OCI-LY7 (cell line): ENCODE measurements at regions not wholly inside any gene's neighbourhood (a gene's known extent, or its start where the extent isn't known, plus 50 kb on each side); places are given as distances from the start of the nearest gene placed in this dataset.

ENCODE experiments used
- BruUV-seq: library from RNA; stranded (reverse); fragments of 400-500 nt; replicated peaks from 2 replicates; lab custom pipeline; 2021; lab: Mats Ljungman, UMichigan
- CTCF ChIA-PET: fragments of 300-600 bp; sonication (Branson Sonifier 250); formaldehyde crosslinking; loops from one replicate; lab custom pipeline; 2022; ENCODE audit warnings: antibody characterized with exemption; ENCODE audit not compliant: unreplicated experiment; lab: Charles Lee
- POLR2A ChIA-PET: fragments of 300-600 bp; sonication (Branson Sonifier 250); formaldehyde crosslinking; loops from one replicate; lab custom pipeline; 2022; ENCODE audit warnings: antibody characterized with exemption; lab: Charles Lee
- DNase-seq: peaks from one replicate; pipeline ENCODE4 v3.0.0-alpha.2; 2015; ENCODE audit warnings: low spot score
- H2AFZ ChIP-seq: fragments of 200-600 bp; sonication (generic), shearing (Covaris generic); 2 replicates; pipeline ENCODE4 v1.6.1; 2014; ENCODE audit warnings: mild to moderate bottlenecking, antibody characterized with exemption, low read length, moderate library complexity
- H3K27ac ChIP-seq: fragments of 200-600 bp; sonication (generic); 2 replicates; pipeline ENCODE4 v1.5.1; 2014; ENCODE audit warnings: mixed run types, low read depth, mild to moderate bottlenecking, moderate library complexity, low read length, inconsistent platforms; ENCODE audit not compliant: poor library complexity, severe bottlenecking
- H3K36me3 ChIP-seq: fragments of 200-600 bp; sonication (generic); 2 replicates; pipeline ENCODE4 v1.6.1; 2014; ENCODE audit warnings: mild to moderate bottlenecking, antibody characterized with exemption, low read length, moderate library complexity, mixed read lengths; ENCODE audit not compliant: insufficient read depth
- H3K4me1 ChIP-seq: fragments of 200-600 bp; sonication (generic); 2 replicates; pipeline ENCODE4 v1.5.1; 2014; ENCODE audit warnings: mild to moderate bottlenecking, low read length; ENCODE audit not compliant: insufficient read depth, poor library complexity, severe bottlenecking
- H3K4me2 ChIP-seq: fragments of 200-600 bp; sonication (generic); 2 replicates; pipeline ENCODE4 v1.6.1; 2014; ENCODE audit warnings: mild to moderate bottlenecking, low read length
- H3K4me3 ChIP-seq: fragments of 200-600 bp; sonication (generic); 2 replicates; pipeline ENCODE4 v1.5.1; 2014; ENCODE audit warnings: mild to moderate bottlenecking, low read depth, low read length; ENCODE audit not compliant: poor library complexity, severe bottlenecking
- H3K79me2 ChIP-seq: fragments of 200-600 bp; sonication (generic); 2 replicates; pipeline ENCODE4 v1.6.1; 2016; ENCODE audit warnings: low read depth, mild to moderate bottlenecking, low read length, moderate library complexity, mixed read lengths; ENCODE audit not compliant: insufficient read depth
- H3K9me2 ChIP-seq: fragments of 200-600 bp; sonication (generic); 2 replicates; pipeline ENCODE4 v1.6.1; 2016; ENCODE audit warnings: mild to moderate bottlenecking, low read length, mixed read lengths; ENCODE audit not compliant: insufficient read depth
- H3K9me3 ChIP-seq: fragments of 200-600 bp; sonication (generic); 2 replicates; pipeline ENCODE4 v1.6.1; 2014; ENCODE audit warnings: mild to moderate bottlenecking, mixed run types, low read length, mixed read lengths
- H4K20me1 ChIP-seq: fragments of 200-600 bp; sonication (generic); 2 replicates; pipeline ENCODE4 v1.6.1; 2014; ENCODE audit warnings: mild to moderate bottlenecking, antibody characterized with exemption, low read length, moderate library complexity, mixed read lengths; ENCODE audit not compliant: insufficient read depth
- EZH2phosphoT487 ChIP-seq: fragments of 200-600 bp; sonication (generic); IDR thresholded peaks from 2 replicates; pipeline ENCODE4 v1.6.1; 2018; ENCODE audit warnings: low read depth, borderline replicate concordance, mild to moderate bottlenecking, mixed run types, antibody characterized with exemption, low read length, moderate library complexity, mixed read lengths
- intact Hi-C: fragments of 100-400 bp; cut with micrococcal nuclease; formaldehyde crosslinking; loops from one replicate; pipeline ENCODE4 v1.10.0; 2022; ENCODE audit not compliant: unreplicated experiment
- TF ChIP-seq, protein P1 (sequence below): fragments of 200-600 bp; sonication (generic); conservative IDR thresholded peaks from 2 replicates; pipeline ENCODE4 v1.5.1; 2014; ENCODE audit warnings: mild to moderate bottlenecking, antibody characterized with exemption, low read length, moderate library complexity, mixed read lengths

DNA sequence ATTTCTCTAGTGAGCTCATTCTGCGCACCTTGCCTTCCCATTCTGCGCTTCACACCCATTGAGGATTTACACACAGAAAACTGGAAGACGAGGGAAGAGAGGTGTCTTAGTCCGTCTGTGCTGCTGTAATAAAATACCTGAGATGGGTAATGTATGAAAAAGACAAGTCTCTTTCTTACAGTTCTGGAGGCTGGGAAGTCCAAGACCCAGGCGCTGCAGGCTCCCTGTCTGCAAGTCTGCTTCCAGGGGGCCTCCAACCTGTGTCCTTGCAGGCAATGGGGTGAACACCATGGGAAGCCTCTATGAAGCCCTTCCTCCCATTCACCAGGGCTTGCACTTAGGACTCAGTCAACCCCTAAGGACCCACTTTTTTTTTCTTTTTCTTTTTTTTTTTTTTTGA lies 245.0 kb downstream of the AUH start:
- Histone ChIP-seq H3K79me2 (no peaks in the 10 kb centered on the region), H3K4me1 (no peaks in the 10 kb centered on the region), H3K36me3 (no peaks in the 10 kb centered on the region), H3K4me2 (no peak overlapping the region), H3K9me3 (no peaks in the 10 kb centered on the region), H3K27ac (no peak overlapping the region), H3K4me3 (no peak overlapping the region), H3K9me2 (no peaks in the 10 kb centered on the region), H2AFZ (no peak overlapping the region), H4K20me1 (no peaks in the 10 kb centered on the region)
- CTCF ChIA-PET = no interaction called here
- no TSS peak for BruUV-seq
- POLR2A ChIA-PET = no interaction called here
- no peak for DNase-seq
- intact Hi-C loops = no loop called here
- TF ChIP-seq, protein P1, sequence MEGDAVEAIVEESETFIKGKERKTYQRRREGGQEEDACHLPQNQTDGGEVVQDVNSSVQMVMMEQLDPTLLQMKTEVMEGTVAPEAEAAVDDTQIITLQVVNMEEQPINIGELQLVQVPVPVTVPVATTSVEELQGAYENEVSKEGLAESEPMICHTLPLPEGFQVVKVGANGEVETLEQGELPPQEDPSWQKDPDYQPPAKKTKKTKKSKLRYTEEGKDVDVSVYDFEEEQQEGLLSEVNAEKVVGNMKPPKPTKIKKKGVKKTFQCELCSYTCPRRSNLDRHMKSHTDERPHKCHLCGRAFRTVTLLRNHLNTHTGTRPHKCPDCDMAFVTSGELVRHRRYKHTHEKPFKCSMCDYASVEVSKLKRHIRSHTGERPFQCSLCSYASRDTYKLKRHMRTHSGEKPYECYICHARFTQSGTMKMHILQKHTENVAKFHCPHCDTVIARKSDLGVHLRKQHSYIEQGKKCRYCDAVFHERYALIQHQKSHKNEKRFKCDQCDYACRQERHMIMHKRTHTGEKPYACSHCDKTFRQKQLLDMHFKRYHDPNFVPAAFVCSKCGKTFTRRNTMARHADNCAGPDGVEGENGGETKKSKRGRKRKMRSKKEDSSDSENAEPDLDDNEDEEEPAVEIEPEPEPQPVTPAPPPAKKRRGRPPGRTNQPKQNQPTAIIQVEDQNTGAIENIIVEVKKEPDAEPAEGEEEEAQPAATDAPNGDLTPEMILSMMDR = no peak
- no peak for TF ChIP-seq EZH2phosphoT487

DNA sequence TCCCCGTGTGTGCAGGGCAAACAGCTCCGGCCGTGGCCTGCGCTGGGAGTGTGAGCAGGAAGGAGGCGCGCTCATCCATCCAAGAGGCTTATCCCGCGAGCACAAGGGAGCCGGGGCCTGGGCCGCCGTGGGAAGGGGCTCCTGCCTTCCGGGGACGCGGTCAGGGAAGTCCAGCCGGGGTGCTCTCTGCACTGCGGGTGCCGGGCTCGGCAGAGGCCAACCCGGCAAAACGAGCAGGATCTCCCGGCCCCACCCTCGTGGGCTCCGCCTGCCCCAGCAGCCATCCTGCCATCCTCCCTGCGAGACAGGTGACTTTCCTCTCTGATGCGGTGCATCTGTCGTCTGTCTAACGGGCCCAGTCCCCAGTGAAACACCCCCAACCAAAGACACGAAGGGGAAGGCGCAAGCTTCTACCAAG lies 244.2 kb downstream of the AUH start:
- Histone ChIP-seq H3K27ac (no peak overlapping the region), H3K36me3 (no peaks in the 10 kb centered on the region), H3K9me3 (no peaks in the 10 kb centered on the region), H3K9me2 (no peaks in the 10 kb centered on the region), H3K4me2 (no peak overlapping the region), H2AFZ (no peak overlapping the region), H3K79me2 (no peaks in the 10 kb centered on the region), H3K4me3 (no peak overlapping the region), H3K4me1 (no peaks in the 10 kb centered on the region), H4K20me1 (no peaks in the 10 kb centered on the region)
- no TSS peak for BruUV-seq
- CTCF ChIA-PET = no interaction called here
- POLR2A ChIA-PET = no interaction called here
- TF ChIP-seq, protein P1 = no peak
- TF ChIP-seq EZH2phosphoT487 = no peak
- intact Hi-C loops = no loop called here
- no peak for DNase-seq

DNA sequence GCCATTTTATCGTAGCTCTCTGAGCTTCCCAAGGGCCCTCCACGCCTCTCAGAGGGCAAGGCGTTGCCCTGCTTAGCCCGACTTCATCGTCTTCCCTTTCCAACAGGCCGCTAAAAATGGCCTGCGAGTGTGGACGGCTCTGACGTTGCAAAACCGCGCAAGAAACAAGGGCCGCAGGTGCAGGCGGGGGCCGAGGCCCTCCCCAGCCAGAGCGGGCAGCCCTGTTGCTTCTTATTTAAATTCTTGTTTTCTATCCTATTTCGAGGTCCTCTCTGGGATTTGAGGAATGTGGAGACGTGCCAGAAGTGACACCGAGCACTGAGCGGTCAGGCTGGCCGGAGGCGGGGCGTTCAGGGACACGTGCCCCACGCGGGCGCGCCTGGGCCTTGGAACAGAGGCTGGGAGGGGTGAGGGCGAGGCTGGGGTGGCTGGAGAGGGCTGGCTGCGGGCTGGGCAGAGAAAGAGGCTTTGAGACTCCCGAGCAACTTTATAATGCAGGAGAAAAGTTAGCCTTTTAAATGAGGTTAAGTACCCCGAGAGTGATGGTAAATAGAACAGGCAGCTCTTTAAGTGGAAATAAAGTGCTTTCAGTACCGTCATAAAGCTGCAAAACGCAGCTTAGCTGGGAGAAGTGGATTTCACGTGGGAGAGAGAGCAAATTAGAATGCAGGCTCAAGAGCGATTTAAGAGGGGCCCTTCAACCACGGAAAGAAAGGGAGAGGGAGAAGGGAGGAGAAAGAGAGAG lies 243.6 kb downstream of the AUH start:
- ChIA-PET POLR2A (interaction anchor here (0.6 kb wide), 1 partner anchor 21 kb away, joined by 3 read pairs; no protein-coding TSS in a partner anchor), CTCF (no interaction called here)
- H3K27ac ChIP-seq = no peak overlapping the region
- H3K36me3 ChIP-seq = no peaks in the 10 kb centered on the region
- no peak overlapping the region for H2AFZ ChIP-seq
- H3K4me3 ChIP-seq = no peak overlapping the region
- no peak for DNase-seq
- H4K20me1 ChIP-seq = no peaks in the 10 kb centered on the region
- no TSS peak for BruUV-seq
- H3K4me1 ChIP-seq = no peaks in the 10 kb centered on the region
- intact Hi-C loops = no loop called here
- TF ChIP-seq EZH2phosphoT487 = no peak
- TF ChIP-seq, protein P1 = no peak
- H3K79me2 ChIP-seq = no peaks in the 10 kb centered on the region
- H3K4me2 ChIP-seq = no peak overlapping the region
- no peaks in the 10 kb centered on the region for H3K9me3 ChIP-seq
- H3K9me2 ChIP-seq = no peaks in the 10 kb centered on the region
